22Rv1 (cell line): ENCODE measurements at regions not wholly inside any gene's neighbourhood (a gene's known extent, or its start where the extent isn't known, plus 50 kb on each side); places are given as distances from the start of the nearest gene placed in this dataset.

Source experiments
- CTCF ChIP-seq: fragments of 450-650 bp; IDR thresholded peaks from 2 replicates; pipeline ENCODE4 v1.5.1; 2017; ENCODE audit warnings: mild to moderate bottlenecking
- ZFX ChIP-seq: fragments of 450-650 bp; IDR thresholded peaks from 2 replicates; pipeline ENCODE4 v1.6.1; 2017; ENCODE audit warnings: antibody characterized with exemption, borderline replicate concordance

DNA sequence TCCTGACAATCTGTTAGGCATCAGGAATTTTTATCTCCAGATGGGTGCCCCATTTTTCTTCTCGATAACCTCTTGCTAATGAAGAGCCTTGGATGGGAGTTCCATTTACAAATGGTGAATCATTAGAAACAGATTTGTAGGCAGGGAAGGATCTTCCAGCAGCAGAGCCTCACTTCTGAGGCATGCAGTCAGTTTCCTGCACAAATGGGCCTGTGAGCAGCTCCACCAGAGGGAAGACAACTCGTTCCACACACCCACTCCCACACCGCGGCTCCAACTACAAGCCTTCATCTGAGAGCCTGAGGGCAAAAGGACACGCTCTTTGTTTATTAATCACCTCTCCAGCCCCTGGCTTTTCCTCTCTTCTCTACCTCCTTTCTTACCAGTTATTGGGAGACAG lies 108.5 kb downstream of the CTAGE1 start:
- no peak for TF ChIP-seq CTCF
- no peak for TF ChIP-seq ZFX
